ENCODE measurements at regions not wholly inside any gene's neighbourhood (a gene's known extent, or its start where the extent isn't known, plus 50 kb on each side); places are given as distances from the start of the nearest gene placed in this dataset.

- TF ChIP-seq POLR2A (IDR thresholded peaks at IDR 0.05) (no peak), CTCF (IDR thresholded peaks at IDR 0.05) (no peak), EP300 (IDR thresholded peaks at IDR 0.05) (no peak), POLR2AphosphoS5 (IDR thresholded peaks at IDR 0.05) (no peak)
Observed at GRCh38 chr4:173839865-173840264, 309.8 kb upstream of the HAND2 start.
